GM19455 (cell line): ENCODE measurements at regions not wholly inside any gene's neighbourhood (a gene's known extent, or its start where the extent isn't known, plus 50 kb on each side); places are given as distances from the start of the nearest gene placed in this dataset.

Experiments used
- ATAC-seq: cut with Tn5 transposase; IDR thresholded peaks from one replicate; pipeline ENCODE4 v1.9.1; 2021; ENCODE audit not compliant: unreplicated experiment

DNA sequence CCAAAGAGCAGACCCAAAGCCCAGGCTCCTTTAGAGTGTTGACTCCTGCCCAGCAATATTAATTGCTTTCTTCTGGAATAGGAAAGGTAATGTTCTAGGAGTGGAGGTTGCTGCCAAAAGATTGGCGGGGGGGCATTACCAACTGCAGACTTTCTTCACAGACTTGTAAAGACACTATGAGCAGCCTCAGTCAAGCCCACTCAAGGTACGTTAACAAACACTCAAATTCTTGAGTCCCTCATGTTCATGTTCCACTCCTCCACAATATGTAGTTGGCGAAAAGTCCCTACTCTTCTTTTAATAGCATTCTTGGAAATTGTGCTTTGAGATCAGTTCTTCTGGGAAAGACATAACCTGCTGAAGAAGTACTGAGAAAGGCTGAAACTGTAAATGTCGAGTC, 409.2 kb upstream of the KIF2A start:
- no peak for ATAC-seq

DNA sequence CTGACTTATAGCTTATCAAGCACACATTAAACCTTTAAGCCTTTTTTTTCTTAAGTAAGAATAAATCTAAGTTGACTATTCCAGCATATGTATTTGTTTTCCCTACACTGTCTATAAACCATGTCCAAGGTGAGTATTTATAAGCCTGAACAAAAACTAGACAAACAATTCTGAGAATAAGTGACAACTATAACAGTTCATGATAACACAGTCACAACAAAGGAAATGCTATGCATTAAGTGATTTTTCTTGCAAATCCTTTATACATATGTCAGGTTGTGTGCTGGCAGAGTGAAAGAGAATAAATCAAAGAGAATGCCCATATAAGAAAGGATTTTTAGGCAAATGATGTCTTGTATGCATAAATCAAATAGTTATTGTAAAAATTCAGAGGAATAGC, 408.8 kb upstream of the KIF2A start:
- ATAC-seq, result no peak

DNA sequence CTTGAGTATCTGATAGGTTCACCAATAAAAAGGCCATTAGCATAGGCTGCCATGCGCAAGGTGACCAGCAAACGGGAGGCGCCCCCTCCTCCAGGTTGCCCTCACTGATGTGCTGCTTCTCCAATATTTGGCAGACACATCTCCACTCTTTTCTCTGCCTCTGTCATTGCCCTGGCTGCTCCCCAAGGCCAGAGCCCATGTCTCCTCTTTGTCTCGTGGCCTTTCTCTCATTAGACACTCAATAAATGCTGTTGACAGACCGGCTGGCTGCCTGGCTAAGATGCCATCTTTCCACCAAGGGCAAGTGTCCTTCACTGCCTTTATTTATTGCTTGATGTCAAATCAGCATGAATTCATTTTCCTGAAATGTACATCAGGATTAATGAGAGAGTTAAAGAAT, 404.0 kb upstream of the KIF2A start:
- no peak for ATAC-seq

DNA sequence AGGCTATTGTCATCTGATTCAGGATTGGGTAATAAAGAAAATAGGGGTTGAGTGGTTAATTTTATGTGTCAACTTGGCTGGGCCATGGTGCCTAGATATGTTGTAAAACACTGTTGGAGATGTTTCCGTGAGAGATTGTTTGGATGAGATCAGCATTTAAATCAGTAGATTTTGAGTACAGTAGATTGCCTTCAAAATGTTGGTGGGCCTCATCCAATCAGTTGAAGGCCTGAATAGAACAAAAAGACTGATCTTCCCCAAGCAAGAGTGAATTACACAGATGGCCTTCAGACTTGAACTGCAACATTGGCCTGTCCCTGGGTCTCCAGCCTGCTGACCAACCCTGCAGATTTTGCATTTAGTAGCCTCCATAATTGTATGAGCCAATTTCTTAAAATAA, 401.3 kb upstream of the KIF2A start:
- ATAC-seq, result no peak

DNA sequence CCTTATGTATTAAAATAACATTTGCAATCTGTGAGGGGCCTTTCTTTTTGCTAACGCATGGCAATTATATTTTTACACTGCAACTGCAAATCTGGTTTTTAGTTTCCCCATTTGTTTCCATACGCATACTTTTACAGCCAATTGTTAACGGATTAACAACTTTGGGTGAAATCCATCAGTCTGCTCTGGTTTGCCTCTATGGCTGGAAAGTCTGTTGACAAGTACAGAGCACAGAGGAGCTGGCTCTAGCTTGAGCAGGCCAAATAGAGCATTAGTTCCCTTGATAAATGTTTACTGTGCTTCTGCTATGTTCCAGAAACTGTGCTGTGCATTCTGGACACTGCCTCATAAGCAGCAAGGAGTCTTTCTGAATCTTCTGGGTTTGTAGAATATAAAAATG, 400.4 kb upstream of the KIF2A start:
- no peak for ATAC-seq

DNA sequence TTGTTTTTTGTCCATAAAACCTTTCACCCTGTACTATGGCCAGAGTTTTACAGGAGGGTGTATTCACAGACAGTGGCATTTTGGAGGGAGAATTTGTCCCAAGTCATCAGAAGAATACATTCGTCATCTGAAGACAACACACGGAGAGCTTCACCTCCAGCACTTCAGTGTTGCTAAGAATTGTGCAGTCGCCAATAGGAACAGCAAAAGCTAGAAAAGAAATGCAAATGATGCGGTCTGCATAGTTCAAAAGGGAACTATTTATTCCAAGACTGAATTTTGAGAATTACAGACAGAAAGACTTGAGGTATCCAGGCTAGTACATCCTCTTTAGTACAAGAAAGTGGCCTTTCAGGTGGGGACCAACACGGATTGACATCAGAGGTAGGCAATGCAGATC, 399.2 kb upstream of the KIF2A start:
- no peak for ATAC-seq

DNA sequence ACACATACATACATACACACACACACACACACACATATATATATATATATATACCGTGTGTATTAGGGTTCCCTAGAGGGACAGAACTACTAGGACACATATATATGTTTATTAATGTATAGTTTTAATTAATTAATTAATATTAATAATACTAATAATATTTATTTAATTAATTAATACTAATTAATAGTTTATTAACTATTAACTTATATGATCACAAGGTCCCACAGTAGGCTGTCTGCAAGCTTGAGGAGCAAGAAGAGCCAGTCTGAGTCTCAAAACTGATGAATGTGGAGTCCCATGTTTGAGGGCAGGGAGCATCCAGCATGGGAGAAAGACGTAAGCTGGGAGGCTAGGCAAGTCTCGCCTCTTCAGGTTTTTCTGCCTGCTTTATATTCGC, 398.0 kb upstream of the KIF2A start:
- ATAC-seq, result no peak

DNA sequence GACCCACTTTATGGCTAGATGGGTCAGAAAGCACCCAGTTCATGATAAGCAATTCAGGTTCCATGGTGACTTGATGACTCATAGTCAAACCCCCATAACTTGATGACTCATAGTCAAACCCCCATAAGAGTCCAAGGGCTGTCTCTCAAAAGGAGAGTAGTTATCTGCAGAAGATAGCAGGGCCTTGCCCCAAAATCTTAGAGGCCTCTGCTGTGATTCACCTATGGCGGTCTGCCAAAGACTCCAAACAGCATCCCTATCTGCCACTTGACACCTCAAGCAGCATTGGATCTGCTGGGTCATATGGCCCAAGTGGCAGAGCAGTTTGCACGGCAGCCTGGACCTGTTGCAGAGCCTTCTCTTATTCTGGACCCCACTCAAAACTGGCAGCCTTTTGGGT, 395.2 kb upstream of the KIF2A start:
- no peak for ATAC-seq

DNA sequence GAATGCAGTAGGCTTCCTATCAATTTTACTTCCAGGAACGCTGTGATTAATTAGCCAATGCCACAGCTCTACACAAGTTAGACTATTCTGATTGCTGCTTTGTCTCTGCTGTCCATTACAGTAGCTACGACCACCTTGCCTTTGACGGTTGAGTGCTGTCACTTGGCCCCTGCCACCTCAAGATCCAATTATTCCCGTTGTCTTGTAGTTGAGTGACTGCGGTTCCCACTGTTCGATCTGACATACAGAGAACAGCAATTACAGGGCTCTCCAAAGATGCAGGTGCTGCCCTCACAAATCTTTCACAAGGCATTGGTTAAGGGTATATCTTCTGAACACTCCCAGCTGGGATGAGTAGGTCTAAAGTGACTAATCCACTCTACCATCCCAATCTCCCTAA, 393.4 kb upstream of the KIF2A start:
- no peak for ATAC-seq

DNA sequence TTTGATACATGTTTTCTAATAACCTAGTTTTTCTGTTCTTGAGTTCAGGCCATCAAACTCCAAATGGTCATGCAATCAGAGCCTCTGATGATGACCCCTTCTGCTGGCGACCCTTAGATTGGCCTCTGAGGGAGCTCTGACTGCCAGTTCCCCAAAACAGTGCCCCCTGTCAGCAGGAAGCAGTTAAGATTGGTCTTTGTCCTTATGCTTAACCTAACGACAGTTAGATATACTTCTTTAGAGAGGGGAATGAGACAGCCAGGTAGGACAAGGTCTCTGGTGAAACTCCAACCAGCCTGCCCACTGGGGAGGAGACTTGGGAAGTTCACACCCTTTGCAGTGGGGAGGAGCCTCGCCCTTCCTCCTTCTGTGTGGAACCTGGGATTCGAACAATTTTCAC, 390.4 kb upstream of the KIF2A start:
- ATAC-seq, result no peak

DNA sequence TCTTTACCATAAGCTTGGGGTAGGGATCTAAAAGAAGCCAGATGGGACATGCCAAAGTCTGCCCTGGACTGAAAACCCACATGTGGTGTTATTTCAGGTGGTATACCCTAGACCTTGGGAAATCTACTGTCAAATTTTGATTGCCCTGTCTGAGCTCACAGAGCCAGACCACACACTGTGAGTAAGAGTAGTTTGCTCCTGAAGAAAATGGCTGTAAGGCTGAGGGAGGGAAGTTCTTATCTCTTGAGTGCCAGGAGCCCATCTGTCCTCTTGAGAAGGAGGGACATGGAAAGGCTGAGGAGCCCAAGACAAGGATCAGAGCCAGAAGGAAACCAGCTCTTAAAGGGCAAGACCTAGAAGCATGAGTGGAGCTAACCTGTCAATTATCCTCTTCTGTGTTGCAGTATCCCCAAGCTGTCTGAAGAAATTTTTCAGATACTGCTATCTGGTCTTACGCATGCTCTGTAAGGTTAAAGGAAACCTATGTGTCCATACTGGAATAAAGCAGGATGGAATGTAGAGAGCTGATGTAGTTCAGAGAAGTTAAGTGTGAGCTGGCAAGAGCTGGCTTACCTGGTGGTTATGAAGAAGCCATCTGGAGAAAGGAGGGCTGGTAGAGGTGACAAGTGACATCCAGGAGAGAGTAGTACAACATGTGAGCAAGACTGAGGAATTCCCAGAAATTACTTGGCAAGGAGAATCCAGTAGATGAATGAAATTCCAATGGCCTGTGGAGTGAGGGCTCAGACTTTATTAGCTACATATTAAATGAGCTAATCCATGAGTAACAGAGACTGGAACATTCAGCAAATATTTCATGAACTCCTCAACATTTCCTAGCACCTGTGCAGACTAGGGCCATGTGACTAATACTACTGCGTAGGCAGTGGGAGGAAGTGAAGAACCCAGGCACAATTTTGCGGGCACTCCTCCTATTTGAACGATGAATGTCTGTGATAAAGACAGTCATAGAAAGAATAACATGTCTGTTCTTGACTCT, 389.1 kb upstream of the KIF2A start:
- ATAC-seq, result no peak

DNA sequence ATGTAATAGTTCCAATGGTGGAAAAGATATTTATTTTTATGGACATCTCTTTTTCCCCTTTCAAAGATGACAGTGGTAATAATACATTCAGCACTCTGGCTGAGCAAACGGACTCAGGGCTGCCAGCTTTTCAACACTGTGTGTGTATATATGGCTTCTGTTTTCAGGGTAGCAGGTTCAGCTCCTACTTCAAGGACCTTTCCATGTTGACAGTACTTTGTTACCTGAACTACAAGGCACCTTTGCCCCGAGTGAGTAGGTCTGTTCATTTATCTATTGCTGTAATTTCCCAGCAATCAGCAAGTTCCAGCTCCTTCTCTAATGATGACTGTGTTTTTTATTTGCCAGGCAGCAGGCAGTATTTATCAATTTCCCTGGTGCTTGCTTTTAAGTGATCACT, 387.4 kb upstream of the KIF2A start:
- ATAC-seq, result no peak

DNA sequence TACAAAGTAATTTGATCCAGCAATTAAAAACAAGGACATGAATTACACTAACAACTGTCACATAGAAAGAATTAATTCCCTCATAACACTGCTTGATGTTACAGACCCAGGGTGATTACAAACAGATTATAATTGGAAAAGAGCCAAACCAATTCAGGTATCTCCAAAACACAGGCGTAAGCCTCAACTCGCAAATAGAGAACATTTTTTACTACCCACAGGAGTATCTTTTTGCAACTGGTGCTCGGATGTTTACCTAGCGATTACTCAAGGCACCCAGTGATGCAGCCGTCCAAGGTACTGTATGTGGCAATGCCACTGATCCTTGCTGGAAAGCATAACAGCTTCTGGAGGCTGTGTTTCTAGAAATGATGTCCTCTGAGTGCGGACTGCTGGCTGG, 386.1 kb upstream of the KIF2A start:
- no peak for ATAC-seq

DNA sequence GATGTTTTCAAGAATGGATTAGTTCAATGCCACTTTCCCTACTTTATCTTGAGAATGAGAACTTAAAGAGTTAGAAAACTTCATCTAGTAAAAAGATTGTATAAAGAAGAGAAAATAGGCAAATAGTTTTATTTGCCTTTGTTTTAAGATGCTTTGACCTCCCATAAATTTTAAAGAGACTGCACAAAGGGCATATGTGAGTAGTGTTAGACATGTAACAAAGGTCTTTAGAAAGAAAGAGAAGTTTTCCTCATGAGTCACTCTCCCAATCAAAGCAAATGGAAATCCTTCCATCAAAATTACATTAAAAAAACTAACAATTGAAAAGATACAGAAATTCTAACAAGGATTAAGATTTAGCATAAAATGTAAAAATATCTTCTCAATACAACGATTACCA, 381.8 kb upstream of the KIF2A start:
- ATAC-seq, result no peak

DNA sequence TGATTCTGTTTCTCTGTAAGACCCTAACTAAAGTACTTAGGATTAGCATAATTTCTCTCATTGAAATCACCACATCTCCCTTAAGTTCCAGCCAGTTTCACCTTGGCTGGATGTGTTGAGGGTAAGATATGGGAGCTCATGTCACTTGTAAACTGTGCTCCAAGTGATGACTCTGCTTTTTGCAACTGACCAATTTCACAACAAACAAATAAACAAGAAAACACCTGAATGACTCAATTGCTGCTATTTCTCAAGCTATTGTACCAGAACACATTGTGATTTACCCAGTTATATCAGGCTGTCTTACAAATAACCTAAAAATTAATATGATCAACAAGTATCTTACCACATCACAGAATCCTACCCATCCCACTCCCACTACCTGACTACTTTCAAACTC, 379.1 kb upstream of the KIF2A start:
- ATAC-seq, result no peak

DNA sequence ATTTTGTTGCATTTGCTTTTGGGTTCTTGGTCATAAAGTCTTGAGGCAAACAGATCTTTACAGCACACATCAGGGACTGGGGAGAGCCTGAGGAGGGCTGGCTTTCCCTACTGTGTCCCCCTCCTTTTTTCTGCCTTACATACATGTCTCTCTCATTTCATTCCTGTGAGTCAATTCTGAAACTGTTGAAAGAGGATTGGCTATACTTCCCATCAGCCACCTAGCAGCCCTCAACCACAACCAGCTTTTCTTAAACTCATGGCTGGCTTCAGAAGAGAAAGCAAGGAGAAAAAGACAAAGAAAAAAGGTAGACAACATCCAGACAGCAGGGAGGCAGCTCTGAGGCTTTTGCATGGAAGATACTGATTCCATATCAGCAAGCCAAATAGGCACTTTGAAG, 374.8 kb upstream of the KIF2A start:
- no peak for ATAC-seq

DNA sequence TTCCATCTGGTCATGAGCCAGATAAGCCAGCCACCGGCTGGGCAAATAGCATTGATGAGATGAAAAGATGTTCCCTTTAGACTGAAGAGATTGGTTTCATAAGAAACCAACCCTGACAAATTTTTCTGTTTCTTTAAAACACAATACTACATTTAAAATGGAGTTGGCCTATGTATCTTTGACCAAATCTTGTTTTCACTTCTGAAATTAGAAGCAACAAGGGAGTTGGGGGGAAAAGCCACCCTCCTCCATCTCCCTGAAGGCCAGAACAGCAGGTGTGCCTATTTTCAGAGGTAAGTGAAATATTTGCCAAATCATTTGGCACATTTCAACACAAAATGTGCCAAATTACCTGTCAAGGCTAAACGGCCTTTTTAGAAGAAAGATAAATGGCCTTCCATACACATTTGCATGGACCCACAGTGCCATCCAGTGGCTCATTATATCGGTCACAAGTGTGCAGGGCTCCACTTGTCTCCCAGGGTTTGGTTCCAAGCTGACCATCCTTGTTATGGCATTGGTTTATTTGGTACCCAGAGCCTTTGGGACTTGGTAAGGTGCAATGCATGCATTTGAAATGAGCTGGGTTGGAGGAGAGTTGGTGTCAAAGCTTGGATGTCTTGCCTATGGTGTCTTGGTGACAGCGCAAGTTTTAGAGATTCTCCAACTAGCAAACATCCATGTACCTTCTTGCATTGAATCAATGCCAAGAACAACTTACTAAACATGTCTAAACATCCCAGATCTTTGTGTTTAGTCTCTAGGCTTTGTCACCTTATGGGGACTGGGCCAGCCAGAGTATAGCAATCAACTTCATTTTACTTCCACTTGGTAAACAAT, 372.0 kb upstream of the KIF2A start:
- ATAC-seq, result no peak

DNA sequence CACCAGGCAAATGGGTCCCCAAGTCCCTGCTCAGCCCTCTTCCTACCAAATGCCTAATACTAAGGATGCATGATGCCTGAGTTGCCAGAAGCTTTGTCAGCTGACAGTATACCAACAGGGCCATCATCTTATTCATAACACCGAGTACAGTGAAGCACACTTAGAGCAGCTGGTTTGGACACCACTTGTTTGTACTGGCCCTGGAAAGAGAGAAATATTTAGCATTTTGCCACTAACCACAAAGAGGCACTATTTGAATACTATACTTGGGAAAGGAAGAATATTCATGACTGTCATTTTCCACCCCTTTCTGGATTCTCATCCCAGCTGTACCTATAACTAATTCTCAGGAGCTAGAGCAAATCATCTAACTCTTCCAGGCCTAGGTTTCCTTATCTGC, 364.4 kb upstream of the KIF2A start:
- no peak for ATAC-seq

DNA sequence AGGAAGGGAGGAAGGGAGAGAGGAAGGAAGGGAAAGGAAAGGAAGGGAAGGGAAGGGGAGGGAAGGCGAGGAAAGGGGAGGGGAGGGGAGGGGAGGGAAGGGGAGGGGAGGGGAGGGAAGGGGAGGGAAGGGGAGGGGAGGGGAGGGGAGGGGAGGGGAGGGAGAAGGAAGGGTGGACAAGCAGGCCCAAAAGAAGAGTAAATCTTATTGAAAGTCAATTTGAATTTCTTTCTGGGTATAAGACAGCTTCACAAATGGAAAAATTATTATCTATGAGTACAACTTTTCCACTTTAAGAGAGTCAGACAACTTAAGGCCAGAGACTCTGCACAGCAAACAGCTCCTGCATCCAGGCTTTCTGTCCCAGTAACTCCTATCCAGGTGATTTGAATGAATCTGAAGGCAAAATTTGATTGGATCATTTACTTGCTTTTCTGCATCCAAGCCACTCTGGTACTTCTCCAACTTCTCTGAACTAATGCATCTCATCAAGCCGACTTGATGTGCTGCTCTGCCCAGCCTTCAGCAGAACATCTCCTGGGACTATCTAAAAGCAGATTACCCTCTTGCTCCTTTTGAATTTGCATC, 363.4 kb upstream of the KIF2A start:
- no peak for ATAC-seq

DNA sequence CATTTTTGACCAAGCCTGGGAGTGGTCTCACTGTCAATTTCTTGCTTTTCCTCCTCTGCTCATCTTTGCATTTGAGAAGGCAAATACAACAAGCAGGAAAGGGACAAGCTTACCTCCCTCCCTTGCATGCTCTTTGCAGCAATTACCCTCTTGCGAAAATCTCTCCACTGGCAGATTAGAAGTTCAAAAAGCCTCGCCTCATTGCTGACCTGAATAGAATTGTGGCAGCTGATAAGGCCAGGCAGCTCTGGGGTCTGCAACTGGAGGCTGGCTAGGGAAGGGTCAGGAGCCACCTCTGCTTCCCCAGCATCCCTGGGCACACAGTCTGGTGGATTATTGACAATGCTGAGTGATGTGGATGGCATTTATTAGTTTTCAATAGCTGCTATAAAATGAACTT, 362.3 kb upstream of the KIF2A start:
- no peak for ATAC-seq

DNA sequence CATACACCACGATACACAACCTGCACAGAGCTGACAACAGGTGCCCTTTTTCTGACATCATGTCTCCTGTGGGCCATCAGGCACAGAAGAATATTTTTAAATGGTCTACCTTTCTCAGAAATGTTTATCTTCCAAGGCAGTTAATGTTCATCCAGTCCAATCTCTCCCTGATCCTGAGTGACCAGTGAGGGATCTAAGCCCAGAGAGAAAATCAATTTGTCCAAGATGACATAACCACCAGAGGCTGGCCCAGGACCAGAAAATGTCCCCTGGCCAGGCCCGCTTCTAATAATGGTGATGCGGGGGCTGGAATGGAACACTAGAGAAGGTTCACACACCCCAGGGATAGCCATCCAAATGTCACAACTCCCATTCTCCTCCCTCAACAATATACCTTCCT, 357.9 kb upstream of the KIF2A start:
- ATAC-seq, result no peak
